WTC11 (cell line): ENCODE measurements at regions not wholly inside any gene's neighbourhood (a gene's known extent, or its start where the extent isn't known, plus 50 kb on each side); places are given as distances from the start of the nearest gene placed in this dataset.

Experiments used
- CBFB ChIP-seq: sonication (generic); formaldehyde crosslinking; IDR thresholded peaks from 2 replicates; pipeline ENCODE4 v1.8.1; 2022; ENCODE audit warnings: mild to moderate bottlenecking, low read depth, missing genetic modification reagents
- IRF2 ChIP-seq: sonication (generic); formaldehyde crosslinking; IDR thresholded peaks from 2 replicates; pipeline ENCODE4 v1.8.0; 2022; ENCODE audit warnings: low read depth, missing genetic modification reagents, borderline replicate concordance
- MXD4 ChIP-seq: fragments of 250-450 bp; sonication (Bioruptor Pico); IDR thresholded peaks from 2 replicates; pipeline ENCODE4 v1.8.0; 2021; ENCODE audit warnings: mild to moderate bottlenecking, moderate library complexity, borderline replicate concordance
- NFATC4 ChIP-seq: fragments of 250-450 bp; sonication (Bioruptor Pico); IDR thresholded peaks from 2 replicates; pipeline ENCODE4 v1.9.0; 2021; ENCODE audit warnings: mild to moderate bottlenecking
- NFE2L1 ChIP-seq: sonication (generic); formaldehyde crosslinking; IDR thresholded peaks from 2 replicates; pipeline ENCODE4 v1.8.1; 2023; ENCODE audit warnings: missing genetic modification reagents
- RELA ChIP-seq: sonication (generic); formaldehyde crosslinking; IDR thresholded peaks from 2 replicates; pipeline ENCODE4 v1.8.1; 2022; ENCODE audit warnings: missing genetic modification reagents, mild to moderate bottlenecking, borderline replicate concordance
- SP1 ChIP-seq: sonication (generic); formaldehyde crosslinking; conservative IDR thresholded peaks from 2 replicates; pipeline ENCODE4 v1.8.1; 2022; ENCODE audit warnings: missing genetic modification reagents
- ZNF121 ChIP-seq: sonication (generic); formaldehyde crosslinking; IDR thresholded peaks from 2 replicates; pipeline ENCODE4 v1.8.0; 2023; ENCODE audit warnings: missing genetic modification reagents
- TF ChIP-seq, protein P1 (sequence below): fragments of 200-600 bp; IDR thresholded peaks from 2 replicates; pipeline ENCODE4 v1.8.0; 2022; ENCODE audit warnings: antibody characterized with exemption
- TF ChIP-seq, protein P2 (sequence below): sonication (generic); formaldehyde crosslinking; IDR thresholded peaks from 2 replicates; pipeline ENCODE4 v1.8.1; 2023; ENCODE audit warnings: mild to moderate bottlenecking, missing genetic modification reagents, borderline replicate concordance
- TF ChIP-seq, protein P3 (sequence below): sonication (generic); formaldehyde crosslinking; conservative IDR thresholded peaks from 2 replicates; pipeline ENCODE4 v1.8.1; 2022; ENCODE audit warnings: mild to moderate bottlenecking, missing genetic modification reagents
- TF ChIP-seq, protein P4 (sequence below): sonication (generic); formaldehyde crosslinking; IDR thresholded peaks from 2 replicates; pipeline ENCODE4 v1.8.1; 2023; ENCODE audit warnings: mild to moderate bottlenecking, missing genetic modification reagents, moderate library complexity

DNA sequence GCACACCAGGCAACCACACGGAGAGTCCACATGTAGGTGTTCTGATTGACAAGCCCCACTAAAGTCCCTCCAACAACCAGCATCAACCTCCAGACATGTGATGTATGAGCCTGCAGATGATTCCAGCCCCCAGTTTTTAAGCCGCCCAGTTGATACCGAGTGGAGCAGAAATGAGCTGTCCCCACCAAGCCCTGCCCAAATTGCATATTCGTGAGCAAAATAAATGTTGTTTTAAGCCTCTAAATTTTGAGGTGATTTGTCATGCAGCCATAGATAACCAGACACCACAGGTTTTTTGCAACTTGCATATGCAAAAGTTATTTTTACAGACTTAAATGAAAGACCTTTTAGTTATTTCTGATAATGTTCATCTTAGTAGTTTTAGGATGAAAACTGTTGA is 187.7 kb downstream of the PIK3R1 start:
- TF ChIP-seq MXD4 (CRISPR knock-in tag) = no peak
- no peak for TF ChIP-seq IRF2 (CRISPR knock-in tag)
- TF ChIP-seq, protein P1, sequence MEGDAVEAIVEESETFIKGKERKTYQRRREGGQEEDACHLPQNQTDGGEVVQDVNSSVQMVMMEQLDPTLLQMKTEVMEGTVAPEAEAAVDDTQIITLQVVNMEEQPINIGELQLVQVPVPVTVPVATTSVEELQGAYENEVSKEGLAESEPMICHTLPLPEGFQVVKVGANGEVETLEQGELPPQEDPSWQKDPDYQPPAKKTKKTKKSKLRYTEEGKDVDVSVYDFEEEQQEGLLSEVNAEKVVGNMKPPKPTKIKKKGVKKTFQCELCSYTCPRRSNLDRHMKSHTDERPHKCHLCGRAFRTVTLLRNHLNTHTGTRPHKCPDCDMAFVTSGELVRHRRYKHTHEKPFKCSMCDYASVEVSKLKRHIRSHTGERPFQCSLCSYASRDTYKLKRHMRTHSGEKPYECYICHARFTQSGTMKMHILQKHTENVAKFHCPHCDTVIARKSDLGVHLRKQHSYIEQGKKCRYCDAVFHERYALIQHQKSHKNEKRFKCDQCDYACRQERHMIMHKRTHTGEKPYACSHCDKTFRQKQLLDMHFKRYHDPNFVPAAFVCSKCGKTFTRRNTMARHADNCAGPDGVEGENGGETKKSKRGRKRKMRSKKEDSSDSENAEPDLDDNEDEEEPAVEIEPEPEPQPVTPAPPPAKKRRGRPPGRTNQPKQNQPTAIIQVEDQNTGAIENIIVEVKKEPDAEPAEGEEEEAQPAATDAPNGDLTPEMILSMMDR = no peak
- TF ChIP-seq SP1 (CRISPR knock-in tag) = no peak
- TF ChIP-seq CBFB (CRISPR knock-in tag) = no peak
- no peak for TF ChIP-seq ZNF121 (CRISPR knock-in tag)
- TF ChIP-seq, protein P2, sequence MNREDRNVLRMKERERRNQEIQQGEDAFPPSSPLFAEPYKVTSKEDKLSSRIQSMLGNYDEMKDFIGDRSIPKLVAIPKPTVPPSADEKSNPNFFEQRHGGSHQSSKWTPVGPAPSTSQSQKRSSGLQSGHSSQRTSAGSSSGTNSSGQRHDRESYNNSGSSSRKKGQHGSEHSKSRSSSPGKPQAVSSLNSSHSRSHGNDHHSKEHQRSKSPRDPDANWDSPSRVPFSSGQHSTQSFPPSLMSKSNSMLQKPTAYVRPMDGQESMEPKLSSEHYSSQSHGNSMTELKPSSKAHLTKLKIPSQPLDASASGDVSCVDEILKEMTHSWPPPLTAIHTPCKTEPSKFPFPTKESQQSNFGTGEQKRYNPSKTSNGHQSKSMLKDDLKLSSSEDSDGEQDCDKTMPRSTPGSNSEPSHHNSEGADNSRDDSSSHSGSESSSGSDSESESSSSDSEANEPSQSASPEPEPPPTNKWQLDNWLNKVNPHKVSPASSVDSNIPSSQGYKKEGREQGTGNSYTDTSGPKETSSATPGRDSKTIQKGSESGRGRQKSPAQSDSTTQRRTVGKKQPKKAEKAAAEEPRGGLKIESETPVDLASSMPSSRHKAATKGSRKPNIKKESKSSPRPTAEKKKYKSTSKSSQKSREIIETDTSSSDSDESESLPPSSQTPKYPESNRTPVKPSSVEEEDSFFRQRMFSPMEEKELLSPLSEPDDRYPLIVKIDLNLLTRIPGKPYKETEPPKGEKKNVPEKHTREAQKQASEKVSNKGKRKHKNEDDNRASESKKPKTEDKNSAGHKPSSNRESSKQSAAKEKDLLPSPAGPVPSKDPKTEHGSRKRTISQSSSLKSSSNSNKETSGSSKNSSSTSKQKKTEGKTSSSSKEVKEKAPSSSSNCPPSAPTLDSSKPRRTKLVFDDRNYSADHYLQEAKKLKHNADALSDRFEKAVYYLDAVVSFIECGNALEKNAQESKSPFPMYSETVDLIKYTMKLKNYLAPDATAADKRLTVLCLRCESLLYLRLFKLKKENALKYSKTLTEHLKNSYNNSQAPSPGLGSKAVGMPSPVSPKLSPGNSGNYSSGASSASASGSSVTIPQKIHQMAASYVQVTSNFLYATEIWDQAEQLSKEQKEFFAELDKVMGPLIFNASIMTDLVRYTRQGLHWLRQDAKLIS (CRISPR knock-in tag) = no peak
- TF ChIP-seq RELA (CRISPR knock-in tag) = no peak
- TF ChIP-seq, protein P3, sequence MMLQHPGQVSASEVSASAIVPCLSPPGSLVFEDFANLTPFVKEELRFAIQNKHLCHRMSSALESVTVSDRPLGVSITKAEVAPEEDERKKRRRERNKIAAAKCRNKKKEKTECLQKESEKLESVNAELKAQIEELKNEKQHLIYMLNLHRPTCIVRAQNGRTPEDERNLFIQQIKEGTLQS (CRISPR knock-in tag) = no peak
- TF ChIP-seq, protein P4, sequence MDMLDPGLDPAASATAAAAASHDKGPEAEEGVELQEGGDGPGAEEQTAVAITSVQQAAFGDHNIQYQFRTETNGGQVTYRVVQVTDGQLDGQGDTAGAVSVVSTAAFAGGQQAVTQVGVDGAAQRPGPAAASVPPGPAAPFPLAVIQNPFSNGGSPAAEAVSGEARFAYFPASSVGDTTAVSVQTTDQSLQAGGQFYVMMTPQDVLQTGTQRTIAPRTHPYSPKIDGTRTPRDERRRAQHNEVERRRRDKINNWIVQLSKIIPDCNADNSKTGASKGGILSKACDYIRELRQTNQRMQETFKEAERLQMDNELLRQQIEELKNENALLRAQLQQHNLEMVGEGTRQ (CRISPR knock-in tag) = no peak
- no peak for TF ChIP-seq NFATC4 (CRISPR knock-in tag)
- TF ChIP-seq NFE2L1 (CRISPR knock-in tag) = no peak
